H1 (cell line): ENCODE measurements at regions not wholly inside any gene's neighbourhood (a gene's known extent, or its start where the extent isn't known, plus 50 kb on each side); places are given as distances from the start of the nearest gene placed in this dataset.

Experiments
- CHD7 ChIP-seq: fragments of 300-600 bp; sonication (generic); IDR thresholded peaks from 2 replicates; pipeline ENCODE4 v1.7.1; 2012; ENCODE audit warnings: low read length, moderate library complexity, mild to moderate bottlenecking, inconsistent platforms; ENCODE audit not compliant: insufficient replicate concordance
- CTCF ChIP-seq, 3 experiments: IDR thresholded peaks; 1 replicate in 2 of 3; 2 replicates in 1 of 3; pipeline versions ENCODE4 v1.5.1 to v1.6.1; 2011; ENCODE audit warnings: low read length in 3 of 3, mild to moderate bottlenecking in 3 of 3, inconsistent platforms in 2 of 3, low read depth in 1 of 3, moderate library complexity in 1 of 3; ENCODE audit not compliant: insufficient read depth in 1 of 3; ENCODE audit errors: control extremely low read depth in 1 of 3
- E2F6 ChIP-seq: IDR thresholded peaks from 2 replicates; pipeline ENCODE4 v1.6.1; 2012; ENCODE audit warnings: inconsistent platforms
- EP300 ChIP-seq, 2 experiments: IDR thresholded peaks; 1 replicate in 1 of 2; 2 replicates in 1 of 2; pipeline ENCODE4 v1.6.1; 2011 to 2012; ENCODE audit warnings: low read depth in 2 of 2, low read length in 2 of 2, mild to moderate bottlenecking in 2 of 2, borderline replicate concordance in 1 of 2, inconsistent platforms in 1 of 2, moderate library complexity in 1 of 2
- GTF2F1 ChIP-seq: IDR thresholded peaks from 2 replicates; pipeline ENCODE4 v1.6.1; 2012; ENCODE audit warnings: low read depth, low read length, improper control_type of control experiment, borderline replicate concordance
- POLR2A ChIP-seq, 2 experiments: IDR thresholded peaks; 1 replicate in 1 of 2; 2 replicates in 1 of 2; pipeline ENCODE4 v1.6.1; 2011; ENCODE audit warnings: low read depth in 2 of 2, low read length in 2 of 2, mild to moderate bottlenecking in 2 of 2; ENCODE audit errors: control extremely low read depth in 1 of 2
- POLR2AphosphoS5 ChIP-seq: IDR thresholded peaks from 2 replicates; pipeline ENCODE4 v1.6.1; 2011; ENCODE audit warnings: low read depth, low read length
- RAD21 ChIP-seq, 2 experiments: IDR thresholded peaks in 1 of 2; conservative IDR thresholded peaks in 1 of 2; 2 replicates each; pipeline ENCODE4 v1.6.1; 2011; ENCODE audit warnings: low read depth in 2 of 2, low read length in 2 of 2, improper control_type of control experiment in 1 of 2, inconsistent platforms in 1 of 2, mild to moderate bottlenecking in 1 of 2, moderate library complexity in 1 of 2
- SIN3A ChIP-seq, 2 experiments: IDR thresholded peaks in 1 of 2; conservative IDR thresholded peaks in 1 of 2; 2 replicates each; pipeline ENCODE4 v1.6.1; 2011 to 2012; ENCODE audit warnings: low read length in 2 of 2, improper control_type of control experiment in 1 of 2, low read depth in 1 of 2, mild to moderate bottlenecking in 1 of 2
- TAF1 ChIP-seq: IDR thresholded peaks from 2 replicates; pipeline ENCODE4 v1.6.1; 2011; ENCODE audit warnings: mild to moderate bottlenecking, low read depth, low read length
- ZNF274 ChIP-seq: IDR thresholded peaks from 2 replicates; pipeline ENCODE4 v1.7.0; 2012; ENCODE audit warnings: low read length, borderline replicate concordance; ENCODE audit errors: extremely low read depth
- TF ChIP-seq, protein P1 (sequence below): IDR thresholded peaks from 2 replicates; pipeline ENCODE4 v1.6.1; 2011; ENCODE audit warnings: low read length, improper control_type of control experiment

- no peak for TF ChIP-seq POLR2AphosphoS5
- no peak for TF ChIP-seq GTF2F1
- no peak for TF ChIP-seq CTCF (IDR thresholded peaks at IDR 0.05; ENCODE audit: control extremely low read depth in 1 of 3, insufficient read depth in 1 of 3, low read depth in 1 of 3, low read length in 3 of 3)
- no peak for TF ChIP-seq TAF1
- TF ChIP-seq E2F6: no peak
- no peak for TF ChIP-seq ZNF274
- no peak for TF ChIP-seq POLR2A (IDR thresholded peaks at IDR 0.05; ENCODE audit: control extremely low read depth in 1 of 2, low read depth in 2 of 2, low read length in 2 of 2)
- no peak for TF ChIP-seq RAD21 (IDR thresholded peaks at IDR 0.05 in 1 of 2, conservative IDR thresholded peaks at IDR 0.05 in 1 of 2; ENCODE audit: low read depth in 2 of 2, low read length in 2 of 2)
- TF ChIP-seq, protein P1, sequence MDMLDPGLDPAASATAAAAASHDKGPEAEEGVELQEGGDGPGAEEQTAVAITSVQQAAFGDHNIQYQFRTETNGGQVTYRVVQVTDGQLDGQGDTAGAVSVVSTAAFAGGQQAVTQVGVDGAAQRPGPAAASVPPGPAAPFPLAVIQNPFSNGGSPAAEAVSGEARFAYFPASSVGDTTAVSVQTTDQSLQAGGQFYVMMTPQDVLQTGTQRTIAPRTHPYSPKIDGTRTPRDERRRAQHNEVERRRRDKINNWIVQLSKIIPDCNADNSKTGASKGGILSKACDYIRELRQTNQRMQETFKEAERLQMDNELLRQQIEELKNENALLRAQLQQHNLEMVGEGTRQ: no peak
- no peak for TF ChIP-seq CHD7
- TF ChIP-seq EP300 (IDR thresholded peaks at IDR 0.05; ENCODE audit: borderline replicate concordance in 1 of 2, low read depth in 2 of 2, low read length in 2 of 2): no peak
- TF ChIP-seq SIN3A (conservative IDR thresholded peaks at IDR 0.05 in 1 of 2, IDR thresholded peaks at IDR 0.05 in 1 of 2; ENCODE audit: low read depth in 1 of 2, low read length in 2 of 2): no peak
These were observed 210.0 kb downstream of the RPLP1 start for GRCh38 chr15:69662645-69663000.
